Sigmoid colon (tissue), 6 donors: ENCODE measurements at regions not wholly inside any gene's neighbourhood (a gene's known extent, or its start where the extent isn't known, plus 50 kb on each side); places are given as distances from the start of the nearest gene placed in this dataset.

ENCODE experiments used
- DNase-seq: peaks from one replicate; pipeline ENCODE4 v3.0.0-alpha.2; 2019
- H3K27ac ChIP-seq, 4 donors: fragments of 200-600 bp; sonication (generic); one replicate each; pipeline ENCODE4 v1.5.1; 2016 to 2019; ENCODE audit warnings: mild to moderate bottlenecking in 1 of 4
- H3K27me3 ChIP-seq, 3 donors: fragments of 200-600 bp; sonication (generic); one replicate each; pipeline ENCODE4 v1.5.1; 2019; ENCODE audit warnings: mild to moderate bottlenecking in 1 of 3
- H3K36me3 ChIP-seq, 4 donors: fragments of 200-600 bp; sonication (generic); one replicate each; pipeline ENCODE4 v1.5.1; 2016 to 2019
- H3K4me1 ChIP-seq, 4 donors: fragments of 200-600 bp; sonication (generic); one replicate each; pipeline ENCODE4 v1.5.1; 2017 to 2019
- H3K4me3 ChIP-seq, 4 donors: fragments of 200-600 bp; sonication (generic); one replicate each; pipeline ENCODE4 v1.5.1; 2017 to 2019; ENCODE audit warnings: mild to moderate bottlenecking in 2 of 4, moderate library complexity in 1 of 4
- H3K9me3 ChIP-seq, 4 donors: fragments of 200-600 bp in 3 of 4; sonication (generic) in 3 of 4; one replicate each; pipeline versions ENCODE4 v1.5.1 to v1.6.1; 2013 to 2019
- EP300 ChIP-seq, 4 donors: sonication (generic); formaldehyde crosslinking; IDR thresholded peaks; one replicate each; pipeline ENCODE4 v1.6.1; 2017; ENCODE audit warnings: antibody characterized with exemption in 4 of 4
- POLR2A ChIP-seq, 2 donors: fragments of 450-650 bp; IDR thresholded peaks; one replicate each; pipeline ENCODE4 v1.6.1; 2016; ENCODE audit warnings: antibody characterized with exemption in 2 of 2, mild to moderate bottlenecking in 2 of 2, moderate library complexity in 2 of 2
- POLR2AphosphoS5 ChIP-seq, 4 donors: sonication (generic); formaldehyde crosslinking; IDR thresholded peaks; one replicate each; pipeline ENCODE4 v1.6.1; 2017; ENCODE audit warnings: antibody characterized with exemption in 4 of 4
- WGBS, 2 donors: extraction: QIAGEN DNeasy Blood & Tissue Kit; methylation state at CpG; one replicate each; pipeline ENCODE4 v1.1.7; 2013; 5-methylcytosine and 5-hydroxymethylcytosine counted together
- intact Hi-C: fragments of 100-400 bp; cut with DNase I; formaldehyde crosslinking; loops from one replicate; pipeline ENCODE4 v1.15.1; 2023
- TF ChIP-seq, protein P1 (sequence below), 4 experiments: fragments of 450-650 bp in 3 of 4; fragments of 200-600 bp in 1 of 4; IDR thresholded peaks; one replicate each; pipeline ENCODE4 v1.5.1; 2016 to 2019; ENCODE audit warnings: antibody characterized with exemption in 4 of 4, mild to moderate bottlenecking in 3 of 4, moderate library complexity in 2 of 4
- donor health status: healthy with polysubstance abuse.
- donor health status: healthy.

DNA sequence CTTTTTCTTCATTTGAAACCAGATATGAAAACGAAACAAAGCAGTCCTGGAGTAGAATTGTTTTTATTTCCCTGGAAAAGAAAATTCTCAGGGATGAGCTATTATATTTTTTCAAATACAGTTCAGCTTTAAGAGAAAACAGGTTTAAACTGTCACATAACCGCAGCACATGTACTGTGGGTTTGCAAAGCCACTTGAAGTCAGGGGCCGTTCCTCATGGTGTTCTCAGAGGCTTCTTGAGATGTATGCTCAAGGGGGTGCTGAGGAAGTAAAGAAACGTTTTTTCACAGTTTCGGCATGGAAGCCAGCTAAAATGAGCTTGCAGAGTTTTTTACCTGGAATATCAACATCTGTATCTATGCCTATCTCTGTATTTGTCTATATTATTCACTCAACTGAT, 225.3 kb downstream of the MC4R start:
- Histone ChIP-seq H3K9me3 (no peaks in the 10 kb centered on the region), H3K4me1 (no peaks in the 10 kb centered on the region), H3K4me3 (no peak overlapping the region), H3K27me3 (no peaks in the 10 kb centered on the region), H3K36me3 (no peaks in the 10 kb centered on the region), H3K27ac (no peak overlapping the region)
- DNase-seq = no peak
- intact Hi-C loops = no loop called here
- TF ChIP-seq POLR2AphosphoS5 (IDR thresholded peaks at IDR 0.05) (no peak), EP300 (IDR thresholded peaks at IDR 0.05) (no peak), POLR2A (IDR thresholded peaks at IDR 0.05) (no peak)
- TF ChIP-seq, protein P1, sequence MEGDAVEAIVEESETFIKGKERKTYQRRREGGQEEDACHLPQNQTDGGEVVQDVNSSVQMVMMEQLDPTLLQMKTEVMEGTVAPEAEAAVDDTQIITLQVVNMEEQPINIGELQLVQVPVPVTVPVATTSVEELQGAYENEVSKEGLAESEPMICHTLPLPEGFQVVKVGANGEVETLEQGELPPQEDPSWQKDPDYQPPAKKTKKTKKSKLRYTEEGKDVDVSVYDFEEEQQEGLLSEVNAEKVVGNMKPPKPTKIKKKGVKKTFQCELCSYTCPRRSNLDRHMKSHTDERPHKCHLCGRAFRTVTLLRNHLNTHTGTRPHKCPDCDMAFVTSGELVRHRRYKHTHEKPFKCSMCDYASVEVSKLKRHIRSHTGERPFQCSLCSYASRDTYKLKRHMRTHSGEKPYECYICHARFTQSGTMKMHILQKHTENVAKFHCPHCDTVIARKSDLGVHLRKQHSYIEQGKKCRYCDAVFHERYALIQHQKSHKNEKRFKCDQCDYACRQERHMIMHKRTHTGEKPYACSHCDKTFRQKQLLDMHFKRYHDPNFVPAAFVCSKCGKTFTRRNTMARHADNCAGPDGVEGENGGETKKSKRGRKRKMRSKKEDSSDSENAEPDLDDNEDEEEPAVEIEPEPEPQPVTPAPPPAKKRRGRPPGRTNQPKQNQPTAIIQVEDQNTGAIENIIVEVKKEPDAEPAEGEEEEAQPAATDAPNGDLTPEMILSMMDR (IDR thresholded peaks at IDR 0.05) = no peak
- WGBS, 2 donors = 50 to 70% methylated on average over 5 of the region's 5 CpGs

DNA sequence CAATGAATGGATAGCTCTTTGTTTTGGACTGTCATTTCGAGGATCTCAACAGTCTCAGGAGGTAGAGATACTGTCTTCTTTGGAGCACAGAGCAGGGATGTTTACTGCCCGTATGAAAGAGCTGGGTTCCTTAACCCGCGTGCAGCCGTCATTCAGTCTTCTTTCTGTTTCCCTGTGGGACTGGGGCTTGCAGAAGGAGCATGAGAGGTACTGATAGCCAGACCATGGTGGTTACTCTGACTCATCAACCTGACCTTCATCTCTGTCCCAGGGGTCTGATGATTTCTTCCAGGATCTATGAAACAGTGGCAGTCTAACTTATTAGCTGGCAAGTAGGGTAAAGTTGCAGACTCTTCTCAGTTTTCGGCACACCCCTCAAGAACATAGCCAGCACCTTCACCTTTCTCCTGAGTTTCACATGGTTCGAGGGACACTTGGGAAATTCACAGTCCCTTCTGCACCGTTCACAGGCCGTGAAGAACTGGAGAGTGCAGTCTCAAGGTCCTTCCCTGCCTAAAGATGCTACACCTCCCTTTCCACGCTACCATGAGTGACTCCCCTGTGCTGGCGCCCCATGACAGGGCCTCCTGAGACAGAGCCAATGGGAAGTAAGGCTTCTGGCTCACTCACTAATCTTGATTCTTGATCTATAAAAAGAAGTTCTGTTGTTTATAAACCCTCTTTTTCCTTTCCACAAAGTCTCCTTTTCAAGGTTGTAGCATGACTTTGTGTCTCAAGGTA, 226.2 kb downstream of the MC4R start:
- 78 to 85% methylated on average over 11 of the region's 11 CpGs for WGBS, 2 donors

DNA sequence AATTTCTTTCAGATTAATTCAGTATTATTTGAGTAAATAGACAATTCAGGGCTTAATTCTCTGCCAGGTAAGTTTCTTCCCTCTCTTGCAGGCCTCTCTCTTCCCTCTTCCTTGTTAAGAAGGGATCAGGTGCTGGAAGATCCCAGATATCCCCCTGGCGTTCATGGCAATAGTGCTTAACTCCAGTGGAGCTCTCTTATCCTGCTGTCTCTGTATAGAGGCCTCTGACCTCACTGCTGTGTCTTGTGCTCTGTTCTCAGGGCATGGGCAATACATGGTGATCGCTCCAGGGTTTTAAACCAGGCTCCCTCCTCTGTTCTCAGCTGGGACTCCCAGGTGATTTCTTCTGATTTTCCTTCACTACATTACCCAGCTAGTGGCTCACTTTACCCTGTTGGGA, 226.8 kb downstream of the MC4R start:
- TF ChIP-seq POLR2AphosphoS5 (IDR thresholded peaks at IDR 0.05) = no peak
- TF ChIP-seq, protein P1 (IDR thresholded peaks at IDR 0.05) = no peak
- TF ChIP-seq POLR2A (IDR thresholded peaks at IDR 0.05) = no peak
- no peak for TF ChIP-seq EP300 (IDR thresholded peaks at IDR 0.05)
- H3K4me1 ChIP-seq = no peaks in the 10 kb centered on the region
- no peak for DNase-seq
- intact Hi-C loops = no loop called here
- no peaks in the 10 kb centered on the region for H3K36me3 ChIP-seq
- no peak overlapping the region for H3K4me3 ChIP-seq
- no peaks in the 10 kb centered on the region for H3K9me3 ChIP-seq
- H3K27me3 ChIP-seq = no peaks in the 10 kb centered on the region
- no peak overlapping the region for H3K27ac ChIP-seq
- WGBS, 2 donors = 82 to 92% methylated on average over 2 of the region's 2 CpGs

More for the DNA sequence above, 226.2 kb downstream of the MC4R start:
- Histone ChIP-seq H3K27ac (no peak overlapping the region), H3K27me3 (no peaks in the 10 kb centered on the region), H3K9me3 (no peaks in the 10 kb centered on the region), H3K4me1 (no peaks in the 10 kb centered on the region), H3K36me3 (no peaks in the 10 kb centered on the region), H3K4me3 (no peak overlapping the region)
- TF ChIP-seq EP300 (IDR thresholded peaks at IDR 0.05) = no peak
- no peak for TF ChIP-seq POLR2A (IDR thresholded peaks at IDR 0.05)
- TF ChIP-seq, protein P1 (IDR thresholded peaks at IDR 0.05) = no peak
- no peak for TF ChIP-seq POLR2AphosphoS5 (IDR thresholded peaks at IDR 0.05)
- no peak for DNase-seq
- intact Hi-C loops = no loop called here

DNA sequence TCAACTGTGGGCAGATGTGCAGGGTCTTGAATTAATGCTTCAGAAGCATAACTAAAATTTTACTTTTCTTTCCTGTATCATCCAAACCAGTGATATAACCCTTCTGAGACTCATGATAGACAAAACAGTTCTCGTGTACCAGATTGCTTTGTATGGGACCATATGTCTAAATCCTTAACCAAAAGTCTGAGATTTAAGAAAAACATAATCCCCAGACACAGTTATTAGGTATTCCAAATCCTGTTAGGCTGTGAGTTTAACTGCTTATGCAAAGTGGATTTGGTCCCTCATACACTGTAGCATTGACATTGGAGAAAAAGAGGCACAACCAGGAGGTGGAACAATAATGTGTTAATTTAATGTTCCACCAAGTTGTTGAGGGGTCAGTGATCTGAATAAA, 235.0 kb downstream of the PMAIP1 start:
- TF ChIP-seq, protein P1 (IDR thresholded peaks at IDR 0.05) = no peak
- TF ChIP-seq POLR2A (IDR thresholded peaks at IDR 0.05) (no peak), EP300 (IDR thresholded peaks at IDR 0.05) (no peak), POLR2AphosphoS5 (IDR thresholded peaks at IDR 0.05) (no peak)
- Histone ChIP-seq H3K4me1 (no peaks in the 10 kb centered on the region), H3K27ac (no peak overlapping the region), H3K4me3 (no peak overlapping the region), H3K36me3 (no peaks in the 10 kb centered on the region), H3K27me3 (no peaks in the 10 kb centered on the region), H3K9me3 (no peaks in the 10 kb centered on the region)
- no peak for DNase-seq
- intact Hi-C loops = no loop called here
- 90 to 92% methylated on average over 1 of the region's 1 CpG for WGBS, 2 donors

DNA sequence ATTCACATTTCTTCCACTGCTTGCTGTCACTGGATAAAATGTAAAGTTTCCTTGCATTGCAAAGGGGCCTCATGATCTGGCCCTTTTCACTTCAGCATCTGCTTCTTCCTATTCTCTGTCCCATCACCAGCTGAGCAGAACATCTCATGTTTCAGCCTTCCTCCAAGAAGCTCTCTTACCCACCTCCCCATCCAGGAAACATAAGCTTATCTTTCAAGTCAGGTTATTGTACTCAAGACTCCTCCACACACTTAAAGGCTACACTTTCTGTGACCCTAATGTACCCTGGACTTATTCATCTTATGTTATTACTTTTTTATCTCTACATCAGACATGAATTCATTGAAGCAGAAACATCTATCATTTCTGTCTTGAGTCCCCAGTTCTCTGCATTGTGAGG, 230.5 kb downstream of the PMAIP1 start:
- Histone ChIP-seq H3K36me3 (no peaks in the 10 kb centered on the region), H3K4me3 (no peak overlapping the region), H3K9me3 (no peaks in the 10 kb centered on the region), H3K4me1 (no peaks in the 10 kb centered on the region), H3K27me3 (no peaks in the 10 kb centered on the region), H3K27ac (no peak overlapping the region)
- intact Hi-C loops = no loop called here
- DNase-seq = no peak
- TF ChIP-seq, protein P1 (IDR thresholded peaks at IDR 0.05) = no peak
- TF ChIP-seq POLR2AphosphoS5 (IDR thresholded peaks at IDR 0.05) (no peak), EP300 (IDR thresholded peaks at IDR 0.05) (no peak), POLR2A (IDR thresholded peaks at IDR 0.05) (no peak)
